HG03442 (cell line): ENCODE measurements at regions not wholly inside any gene's neighbourhood (a gene's known extent, or its start where the extent isn't known, plus 50 kb on each side); places are given as distances from the start of the nearest gene placed in this dataset.

Experiments used
- ATAC-seq: cut with Tn5 transposase; IDR thresholded peaks from one replicate; pipeline ENCODE4 v1.9.1; 2021; ENCODE audit warnings: mild to moderate bottlenecking, moderate library complexity; ENCODE audit not compliant: unreplicated experiment

GRCh38 chr4:164377277-164377676 lies 376.7 kb upstream of the SMIM31 start:
- no peak for ATAC-seq

DNA sequence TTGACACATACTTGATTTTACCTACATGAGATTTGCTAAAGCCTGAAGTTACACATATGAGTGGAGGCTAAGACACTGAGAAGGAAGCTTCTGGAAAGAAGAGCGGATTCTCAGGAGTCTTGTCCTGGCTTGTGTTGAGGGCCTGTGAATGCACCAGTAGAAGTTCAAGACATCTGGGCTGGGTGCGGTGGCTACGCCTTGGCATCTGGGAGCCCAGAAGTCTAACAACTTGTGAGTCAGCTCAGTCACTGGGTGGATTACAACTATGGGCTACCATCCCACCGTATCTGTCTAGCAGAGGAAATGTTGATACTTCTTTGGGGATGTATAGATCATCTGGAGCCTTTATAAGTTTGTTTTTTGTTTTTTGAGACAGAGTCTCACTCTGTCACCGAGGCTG lies 375.6 kb upstream of the SMIM31 start:
- ATAC-seq: no peak

DNA sequence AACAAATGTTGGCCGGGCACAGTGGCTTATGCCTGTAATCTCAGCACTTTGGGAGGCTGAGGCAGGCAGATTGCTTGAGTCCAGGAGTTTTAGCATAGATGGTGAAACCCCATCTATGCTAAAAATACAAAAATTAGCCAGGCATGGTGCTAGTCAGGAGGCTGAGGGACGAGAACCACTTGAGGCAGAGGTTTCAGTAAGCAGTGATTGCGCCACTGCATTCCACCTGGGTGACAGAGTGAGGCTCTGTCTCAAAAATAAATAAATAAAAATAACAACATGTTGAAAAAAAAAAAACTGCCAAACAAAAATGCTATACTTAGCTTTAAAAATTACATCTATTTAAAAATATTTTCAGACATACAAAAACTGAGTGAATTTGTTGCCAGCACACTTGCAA lies 374.2 kb upstream of the SMIM31 start:
- no peak for ATAC-seq

- ATAC-seq: no peak
Measured at GRCh38 chr4:164381859-164382258, 372.1 kb upstream of the SMIM31 start.

DNA sequence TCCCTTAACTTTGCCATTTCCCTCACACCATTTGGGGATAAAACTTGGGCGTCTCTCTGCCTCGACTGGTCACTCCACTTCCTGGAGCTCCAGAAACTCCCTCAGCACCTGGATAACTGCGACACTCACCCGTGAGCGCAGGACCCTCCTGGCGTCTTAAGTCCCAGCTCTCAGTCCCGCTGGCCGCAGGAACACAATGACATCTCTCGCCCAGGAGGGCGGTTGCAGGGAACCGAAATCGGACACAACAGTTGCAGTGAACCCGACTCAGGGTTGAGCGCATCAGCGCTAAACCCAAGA lies 370.9 kb upstream of the SMIM31 start:
- no peak for ATAC-seq

- no peak for ATAC-seq
Measured at GRCh38 chr4:164383358-164384220, 370.3 kb upstream of the SMIM31 start.

DNA sequence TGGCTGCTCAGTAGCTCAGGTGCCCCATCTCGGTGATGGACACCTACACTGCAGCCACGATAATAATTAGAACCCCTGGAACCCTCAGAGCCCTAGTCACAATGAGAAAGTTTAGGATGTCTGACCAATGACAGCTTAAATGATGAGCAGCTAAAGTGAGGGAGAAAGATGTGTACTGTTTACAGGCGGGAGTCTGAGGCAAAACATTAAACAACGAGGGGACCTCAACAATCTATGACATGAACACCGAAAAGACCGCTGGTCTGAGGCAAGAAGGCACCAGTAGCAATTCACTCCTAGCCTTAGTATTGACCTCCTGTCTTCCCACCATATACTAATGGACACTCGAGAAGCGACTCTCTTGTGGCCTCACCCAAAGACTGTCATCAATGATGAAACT lies 369.5 kb upstream of the SMIM31 start:
- ATAC-seq: no peak

GRCh38 chr4:164396439-164396838 lies 357.5 kb upstream of the SMIM31 start:
- ATAC-seq: no peak

DNA sequence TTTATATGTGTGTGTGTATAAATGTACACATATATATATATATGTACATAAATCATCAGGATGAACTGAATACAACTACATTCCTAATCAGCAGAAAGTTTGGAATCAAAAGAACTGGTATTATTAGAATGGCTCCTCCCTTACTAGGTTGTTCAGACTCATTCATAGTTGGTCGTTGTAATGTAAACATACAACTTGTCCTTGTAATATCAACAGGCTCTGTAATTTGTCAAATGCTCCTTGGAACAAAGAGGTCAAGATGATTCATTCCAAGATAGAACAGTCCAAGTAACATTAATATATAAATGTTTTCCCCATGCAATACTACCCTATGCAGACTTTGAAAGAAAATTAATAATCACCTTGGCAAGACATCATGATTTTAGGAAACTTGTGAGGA lies 351.4 kb upstream of the SMIM31 start:
- no peak for ATAC-seq

DNA sequence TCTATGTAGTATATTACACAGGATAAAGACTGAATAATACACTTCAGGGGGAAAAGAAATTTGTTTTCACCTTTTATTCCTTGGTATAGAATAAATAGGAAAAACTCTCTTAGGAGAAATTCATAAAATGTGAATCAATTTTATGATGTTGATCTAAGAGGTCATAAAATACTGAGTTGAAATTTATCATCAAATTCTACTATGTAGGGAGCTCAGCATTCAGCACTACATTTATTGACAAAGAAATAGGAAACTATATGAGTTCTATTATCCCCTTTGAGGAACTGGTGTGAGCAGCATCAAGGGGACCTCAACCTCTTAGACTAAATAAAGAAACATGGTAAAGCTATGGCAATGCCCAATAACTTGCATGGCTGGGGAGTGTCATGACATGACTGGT lies 348.2 kb upstream of the SMIM31 start:
- ATAC-seq: no peak

DNA sequence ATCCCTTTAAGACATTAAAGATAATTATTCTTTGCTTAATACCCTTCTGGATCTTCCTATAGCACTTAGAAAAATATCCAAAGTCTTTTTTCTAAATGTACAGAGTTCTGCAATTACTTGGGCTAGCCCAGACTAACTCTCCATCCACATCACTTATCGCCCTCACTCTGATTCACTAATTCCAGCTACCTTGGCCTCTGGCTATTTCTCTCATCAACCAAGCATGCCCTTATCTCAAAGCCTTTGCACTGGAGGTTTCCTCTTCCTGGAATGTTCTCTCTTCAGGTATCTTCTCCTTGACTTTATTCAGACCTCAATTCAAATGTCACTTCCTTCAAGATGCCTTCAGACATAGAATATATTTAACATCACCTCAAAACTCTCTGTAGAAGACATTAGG lies 345.1 kb upstream of the SMIM31 start:
- ATAC-seq: no peak

DNA sequence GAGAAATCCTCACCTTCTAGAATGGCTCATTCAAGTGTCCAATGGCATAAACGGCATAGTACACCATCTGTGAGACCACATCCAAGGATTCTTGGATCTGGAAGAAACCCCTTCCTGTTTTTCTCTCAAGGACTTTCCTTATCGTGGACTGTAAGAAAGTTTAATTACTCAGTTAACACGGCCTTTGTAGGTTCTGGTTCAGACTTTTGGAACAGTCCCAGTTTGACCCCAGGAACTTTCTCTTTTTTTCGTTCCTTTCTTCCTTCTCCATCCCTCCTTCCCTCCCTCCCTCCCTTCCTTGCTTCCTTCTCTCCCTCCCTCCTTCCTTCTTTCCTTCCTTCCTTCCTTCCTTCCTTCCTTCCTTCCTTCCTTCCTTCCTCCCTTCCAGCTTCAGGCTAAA lies 343.5 kb upstream of the SMIM31 start:
- no peak for ATAC-seq

GRCh38 chr4:164412246-164412645 lies 341.7 kb upstream of the SMIM31 start:
- no peak for ATAC-seq

- no peak for ATAC-seq
Measured at GRCh38 chr4:164413743-164414142, 340.2 kb upstream of the SMIM31 start.

DNA sequence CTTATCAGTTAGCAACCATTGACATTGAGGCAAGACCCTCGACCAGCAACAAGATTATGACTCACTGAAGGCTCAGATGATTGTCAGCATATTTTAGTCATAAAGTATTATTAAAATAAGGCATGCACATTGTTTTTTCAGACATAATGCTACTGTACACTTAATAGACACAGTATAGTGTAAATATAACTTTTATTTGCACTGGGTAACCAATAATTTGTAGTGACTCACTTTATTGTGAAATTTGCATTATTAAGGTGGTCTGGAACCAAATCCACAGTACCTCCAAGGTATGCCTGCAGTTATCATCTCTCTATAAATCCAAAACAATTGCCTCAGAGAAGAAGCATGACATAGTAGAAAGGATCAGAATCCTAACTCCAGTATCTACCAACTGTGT lies 330.1 kb upstream of the SMIM31 start:
- no peak for ATAC-seq

- ATAC-seq: no peak
Measured at GRCh38 chr4:164424846-164425245, 329.1 kb upstream of the SMIM31 start.

DNA sequence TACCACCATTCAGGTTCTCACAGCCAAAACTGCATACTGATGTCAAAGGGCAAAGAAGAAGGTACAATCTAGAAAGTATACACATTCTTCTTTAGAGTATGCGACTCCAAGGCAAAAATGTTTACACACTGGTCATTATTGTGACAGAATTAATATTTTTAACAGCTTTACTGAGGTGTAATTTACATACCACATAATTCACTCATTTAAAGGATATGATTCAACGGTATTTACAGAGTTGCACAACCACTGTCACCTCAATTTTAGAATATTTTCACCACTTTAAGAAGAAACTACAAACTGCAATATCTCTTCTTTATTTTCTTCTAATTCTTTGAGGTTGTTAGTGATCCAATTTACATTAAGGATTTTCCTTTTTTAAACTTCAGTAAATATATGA lies 325.4 kb upstream of the SMIM31 start:
- no peak for ATAC-seq

GRCh38 chr4:164438321-164438720 lies 315.6 kb upstream of the SMIM31 start:
- ATAC-seq: no peak

GRCh38 chr4:164439037-164439436 lies 314.9 kb upstream of the SMIM31 start:
- no peak for ATAC-seq

DNA sequence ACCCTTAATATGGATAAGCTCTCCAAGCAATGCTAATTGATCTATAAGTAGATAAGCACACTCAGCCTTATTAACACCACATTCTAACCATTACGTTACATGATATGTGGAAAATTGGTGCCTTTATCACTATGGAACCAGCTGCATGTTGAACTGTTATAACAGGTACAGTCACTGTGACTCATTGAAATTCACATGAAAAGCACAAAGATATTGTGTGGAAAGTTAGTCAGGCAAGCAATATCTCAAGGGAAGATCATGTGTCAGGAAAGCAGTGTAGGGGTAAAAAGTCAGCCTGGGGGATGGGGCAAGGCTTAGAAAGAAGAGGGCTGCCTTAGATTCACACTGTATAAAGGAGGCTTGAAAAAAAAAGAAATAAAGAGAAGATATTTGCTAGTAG lies 313.7 kb upstream of the SMIM31 start:
- no peak for ATAC-seq

- ATAC-seq: no peak
Measured at GRCh38 chr4:164441109-164441508, 312.8 kb upstream of the SMIM31 start.

- ATAC-seq: no peak
Measured at GRCh38 chr4:164442180-164442579, 311.8 kb upstream of the SMIM31 start.

- ATAC-seq: no peak
Measured at GRCh38 chr4:164446516-164446915, 307.4 kb upstream of the SMIM31 start.
